Testis (tissue), 2 donors: ENCODE measurements at regions not wholly inside any gene's neighbourhood (a gene's known extent, or its start where the extent isn't known, plus 50 kb on each side); places are given as distances from the start of the nearest gene placed in this dataset.

Experiments used
- DNase-seq: peaks from one replicate; pipeline ENCODE4 v3.0.0-alpha.2; 2019
- H3K27ac ChIP-seq, 2 donors: fragments of 200-600 bp; sonication (generic); one replicate each; pipeline ENCODE4 v1.5.1; 2019
- H3K27me3 ChIP-seq: fragments of 200-600 bp; sonication (generic); one replicate; pipeline ENCODE4 v1.5.1; 2019
- H3K36me3 ChIP-seq: fragments of 200-600 bp; sonication (generic); one replicate; pipeline ENCODE4 v1.5.1; 2017; ENCODE audit warnings: low read depth; ENCODE audit errors: missing control alignments
- H3K4me1 ChIP-seq: fragments of 200-600 bp; sonication (generic); one replicate; pipeline ENCODE4 v1.5.1; 2019
- H3K4me3 ChIP-seq, 2 donors: fragments of 200-600 bp; sonication (generic); one replicate each; pipeline ENCODE4 v1.5.1; 2017 to 2019
- H3K9me3 ChIP-seq: fragments of 200-600 bp; sonication (generic); one replicate; pipeline ENCODE4 v1.5.1; 2017
- CTCF ChIP-seq, 3 experiments: fragments of 450-650 bp in 2 of 3; fragments of 200-600 bp in 1 of 3; sonication (generic) in 1 of 3; IDR thresholded peaks; one replicate each; pipeline ENCODE4 v1.5.1; 2016 to 2019; ENCODE audit warnings: antibody characterized with exemption in 3 of 3, mild to moderate bottlenecking in 2 of 3, moderate library complexity in 1 of 3
- POLR2A ChIP-seq: fragments of 450-650 bp; IDR thresholded peaks from one replicate; pipeline ENCODE4 v1.6.1; 2017; ENCODE audit warnings: antibody characterized with exemption, mild to moderate bottlenecking, moderate library complexity
- WGBS, 2 donors: methylation state at CpG; one replicate each; pipeline ENCODE4 v1.1.5; 2018; 5-methylcytosine and 5-hydroxymethylcytosine counted together
- intact Hi-C: fragments of 100-400 bp; cut with DNase I; formaldehyde crosslinking; loops from one replicate; pipeline ENCODE4 v1.15.1; 2023; ENCODE audit warnings: low total_unique reads

DNA sequence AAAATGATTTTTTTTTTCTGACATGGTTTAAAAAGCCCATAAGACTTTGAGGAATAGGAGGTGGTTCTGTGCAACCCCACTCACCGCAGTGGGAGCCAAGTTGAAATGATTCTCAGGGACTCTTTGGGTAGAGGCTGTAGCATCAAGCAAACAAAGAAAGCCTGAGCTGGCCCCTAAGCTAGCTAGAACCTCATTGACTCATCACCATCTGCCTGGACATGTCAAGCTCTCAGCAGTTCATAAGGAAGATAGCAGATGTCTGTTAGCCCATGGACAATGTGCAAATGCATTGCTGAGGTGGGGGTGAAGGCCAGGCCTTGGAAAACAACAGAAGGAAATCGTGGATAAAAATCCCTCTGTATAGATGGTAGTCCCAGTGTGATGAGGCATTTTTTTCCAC is 234.8 kb downstream of the NR2F2 start:
- no peak for DNase-seq
- no peak overlapping the region for H3K4me3 ChIP-seq
- no peaks in the 10 kb centered on the region for H3K9me3 ChIP-seq
- WGBS, 2 donors = 83 to 93% methylated on average over 2 of the region's 2 CpGs
- intact Hi-C loops = no loop called here
- no peaks in the 10 kb centered on the region for H3K27me3 ChIP-seq
- H3K27ac ChIP-seq = no peak overlapping the region
- H3K36me3 ChIP-seq = no peaks in the 10 kb centered on the region
- TF ChIP-seq CTCF (IDR thresholded peaks at IDR 0.05) = no peak
- no peak for TF ChIP-seq POLR2A
- no peaks in the 10 kb centered on the region for H3K4me1 ChIP-seq

- H3K27me3 ChIP-seq = no peaks in the 10 kb centered on the region
- no peaks in the 10 kb centered on the region for H3K4me1 ChIP-seq
- no peak overlapping the region for H3K4me3 ChIP-seq
- TF ChIP-seq CTCF (IDR thresholded peaks at IDR 0.05) (no peak), POLR2A (no peak)
- no peak overlapping the region for H3K27ac ChIP-seq
- 93 to 94% methylated on average over 10 of the region's 10 CpGs for WGBS, 2 donors
- no peaks in the 10 kb centered on the region for H3K9me3 ChIP-seq
- intact Hi-C loops = no loop called here
- no peak for DNase-seq
- no peaks in the 10 kb centered on the region for H3K36me3 ChIP-seq
These were observed 244.3 kb downstream of the NR2F2 start for GRCh38 chr15:96574782-96575181.

DNA sequence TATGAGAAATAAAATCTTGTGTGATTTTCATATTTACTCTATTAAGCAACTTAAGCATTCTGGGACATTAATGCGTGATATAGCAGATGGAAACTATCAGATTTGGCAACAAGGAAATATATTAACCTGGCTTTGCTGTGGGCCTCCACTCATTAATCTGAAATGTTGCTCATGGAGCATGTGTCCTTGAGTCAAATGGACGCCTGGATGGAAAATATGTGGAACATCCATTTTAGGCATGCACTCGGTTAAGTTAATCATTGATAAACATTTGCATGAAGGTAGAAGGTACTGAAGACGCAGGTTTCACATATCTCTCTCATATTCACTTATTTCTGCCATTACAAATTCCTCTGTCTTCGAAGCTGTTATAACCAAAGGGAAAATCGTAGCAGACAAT is 246.1 kb downstream of the NR2F2 start:
- no peaks in the 10 kb centered on the region for H3K36me3 ChIP-seq
- intact Hi-C loops = no loop called here
- H3K9me3 ChIP-seq = no peaks in the 10 kb centered on the region
- no peak for TF ChIP-seq POLR2A
- TF ChIP-seq CTCF (IDR thresholded peaks at IDR 0.05) = no peak
- H3K4me3 ChIP-seq = no peak overlapping the region
- DNase-seq = no peak
- no peaks in the 10 kb centered on the region for H3K27me3 ChIP-seq
- no peak overlapping the region for H3K27ac ChIP-seq
- 79 to 84% methylated on average over 6 of the region's 6 CpGs for WGBS, 2 donors
- no peaks in the 10 kb centered on the region for H3K4me1 ChIP-seq

- Histone ChIP-seq H3K27ac (no peak overlapping the region), H3K27me3 (no peaks in the 10 kb centered on the region), H3K4me1 (no peaks in the 10 kb centered on the region), H3K4me3 (no peak overlapping the region), H3K36me3 (no peaks in the 10 kb centered on the region), H3K9me3 (no peaks in the 10 kb centered on the region)
- no peak for TF ChIP-seq CTCF (IDR thresholded peaks at IDR 0.05)
- TF ChIP-seq POLR2A = no peak
- intact Hi-C loops = no loop called here
- 90 to 92% methylated on average over 5 of the region's 5 CpGs for WGBS, 2 donors
- no peak for DNase-seq
These were observed 247.9 kb downstream of the NR2F2 start for GRCh38 chr15:96578393-96578792.

DNA sequence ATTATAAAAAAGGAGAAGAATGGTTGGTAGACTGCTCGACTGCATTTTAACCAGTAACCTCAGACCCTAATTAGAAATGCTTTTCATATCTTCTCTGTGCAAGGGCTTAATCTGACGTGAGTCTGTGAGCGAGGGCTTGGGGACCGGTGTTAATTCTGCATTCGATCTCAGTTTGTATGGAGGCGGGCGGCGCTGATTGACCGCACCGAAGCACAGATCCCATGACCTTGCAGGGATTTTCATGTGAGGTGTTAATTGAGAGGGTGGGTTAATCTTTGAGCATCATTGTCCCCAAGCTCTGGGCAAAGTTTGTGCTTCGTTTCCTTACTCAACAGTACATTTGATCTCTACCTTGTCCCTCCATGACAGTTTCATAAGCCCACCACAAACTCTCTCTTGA is 250.9 kb downstream of the NR2F2 start:
- Histone ChIP-seq H3K27ac (no peak overlapping the region), H3K9me3 (no peaks in the 10 kb centered on the region), H3K4me3 (no peak overlapping the region), H3K4me1 (no peaks in the 10 kb centered on the region), H3K36me3 (no peaks in the 10 kb centered on the region), H3K27me3 (no peaks in the 10 kb centered on the region)
- TF ChIP-seq CTCF (IDR thresholded peaks at IDR 0.05) (no peak), POLR2A (no peak)
- DNase-seq = no peak
- intact Hi-C loops = no loop called here
- 93 to 95% methylated on average over 11 of the region's 11 CpGs for WGBS, 2 donors
